Omental fat pad (tissue), 3 donors: ENCODE measurements at regions not wholly inside any gene's neighbourhood (a gene's known extent, or its start where the extent isn't known, plus 50 kb on each side); places are given as distances from the start of the nearest gene placed in this dataset.

Source experiments
- ATAC-seq: fragments of 150-250 bp; one replicate; pipeline ENCODE4 v1.9.1; 2016; ENCODE audit warnings: mild to moderate bottlenecking, moderate library complexity; ENCODE audit not compliant: low FRiP score
- DNase-seq: peaks from one replicate; pipeline ENCODE4 v3.0.0-alpha.2; 2019; ENCODE audit warnings: low spot score
- TF ChIP-seq, protein P1 (sequence below), 3 donors: fragments of 450-650 bp; IDR thresholded peaks; one replicate each; pipeline ENCODE4 v1.5.1; 2016 to 2017; ENCODE audit warnings: antibody characterized with exemption in 3 of 3, mild to moderate bottlenecking in 3 of 3, moderate library complexity in 2 of 3

- ATAC-seq (no peak), DNase-seq (no peak)
- TF ChIP-seq, protein P1, sequence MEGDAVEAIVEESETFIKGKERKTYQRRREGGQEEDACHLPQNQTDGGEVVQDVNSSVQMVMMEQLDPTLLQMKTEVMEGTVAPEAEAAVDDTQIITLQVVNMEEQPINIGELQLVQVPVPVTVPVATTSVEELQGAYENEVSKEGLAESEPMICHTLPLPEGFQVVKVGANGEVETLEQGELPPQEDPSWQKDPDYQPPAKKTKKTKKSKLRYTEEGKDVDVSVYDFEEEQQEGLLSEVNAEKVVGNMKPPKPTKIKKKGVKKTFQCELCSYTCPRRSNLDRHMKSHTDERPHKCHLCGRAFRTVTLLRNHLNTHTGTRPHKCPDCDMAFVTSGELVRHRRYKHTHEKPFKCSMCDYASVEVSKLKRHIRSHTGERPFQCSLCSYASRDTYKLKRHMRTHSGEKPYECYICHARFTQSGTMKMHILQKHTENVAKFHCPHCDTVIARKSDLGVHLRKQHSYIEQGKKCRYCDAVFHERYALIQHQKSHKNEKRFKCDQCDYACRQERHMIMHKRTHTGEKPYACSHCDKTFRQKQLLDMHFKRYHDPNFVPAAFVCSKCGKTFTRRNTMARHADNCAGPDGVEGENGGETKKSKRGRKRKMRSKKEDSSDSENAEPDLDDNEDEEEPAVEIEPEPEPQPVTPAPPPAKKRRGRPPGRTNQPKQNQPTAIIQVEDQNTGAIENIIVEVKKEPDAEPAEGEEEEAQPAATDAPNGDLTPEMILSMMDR (IDR thresholded peaks at IDR 0.05), result no peak
Measured at GRCh38 chr16:86117756-86118155, 218.8 kb downstream of the IRF8 start.

DNA sequence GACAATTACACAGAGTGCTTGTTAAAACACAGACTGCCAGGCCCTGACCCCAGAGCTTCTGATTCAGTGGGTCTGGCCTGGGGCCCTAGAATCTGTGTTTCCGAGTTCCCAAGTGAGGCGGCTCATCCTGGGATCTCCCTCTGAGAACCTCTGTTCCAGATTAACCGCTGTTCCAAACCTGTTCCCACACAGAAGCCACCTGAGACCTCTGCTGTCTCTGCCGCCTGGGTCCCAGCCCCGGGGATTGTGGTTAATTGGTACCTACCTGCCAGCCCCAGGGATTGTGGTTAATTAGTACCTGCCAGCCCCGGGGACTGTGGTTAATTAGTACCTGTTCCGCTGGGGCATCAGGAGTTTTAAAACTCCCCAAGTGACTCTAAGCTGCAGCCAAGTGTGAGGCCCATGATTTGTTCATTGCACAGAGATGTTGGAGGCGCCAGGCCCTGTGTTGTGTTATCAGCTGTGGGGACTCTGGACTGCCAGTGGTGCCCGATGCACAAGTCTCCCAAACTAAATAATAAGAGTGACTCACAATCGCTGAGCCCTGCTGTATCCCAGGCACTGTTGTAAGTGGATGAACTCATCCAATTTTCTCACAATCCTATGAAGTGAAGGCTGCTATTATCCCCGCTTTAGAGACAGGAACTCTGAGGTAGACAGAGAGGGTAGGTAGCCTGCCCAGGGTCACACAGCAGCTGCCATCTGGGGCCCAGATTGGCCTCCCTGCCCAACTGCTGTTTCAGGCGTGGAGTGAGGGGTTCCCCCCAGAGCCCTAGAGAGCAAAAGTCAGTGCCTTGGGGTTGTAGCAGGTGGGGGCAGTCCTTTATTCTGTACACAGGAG is 219.7 kb downstream of the IRF8 start:
- TF ChIP-seq, protein P1 (IDR thresholded peaks at IDR 0.05), result no peak
- ATAC-seq, result no peak
- DNase-seq, result no peak

DNA sequence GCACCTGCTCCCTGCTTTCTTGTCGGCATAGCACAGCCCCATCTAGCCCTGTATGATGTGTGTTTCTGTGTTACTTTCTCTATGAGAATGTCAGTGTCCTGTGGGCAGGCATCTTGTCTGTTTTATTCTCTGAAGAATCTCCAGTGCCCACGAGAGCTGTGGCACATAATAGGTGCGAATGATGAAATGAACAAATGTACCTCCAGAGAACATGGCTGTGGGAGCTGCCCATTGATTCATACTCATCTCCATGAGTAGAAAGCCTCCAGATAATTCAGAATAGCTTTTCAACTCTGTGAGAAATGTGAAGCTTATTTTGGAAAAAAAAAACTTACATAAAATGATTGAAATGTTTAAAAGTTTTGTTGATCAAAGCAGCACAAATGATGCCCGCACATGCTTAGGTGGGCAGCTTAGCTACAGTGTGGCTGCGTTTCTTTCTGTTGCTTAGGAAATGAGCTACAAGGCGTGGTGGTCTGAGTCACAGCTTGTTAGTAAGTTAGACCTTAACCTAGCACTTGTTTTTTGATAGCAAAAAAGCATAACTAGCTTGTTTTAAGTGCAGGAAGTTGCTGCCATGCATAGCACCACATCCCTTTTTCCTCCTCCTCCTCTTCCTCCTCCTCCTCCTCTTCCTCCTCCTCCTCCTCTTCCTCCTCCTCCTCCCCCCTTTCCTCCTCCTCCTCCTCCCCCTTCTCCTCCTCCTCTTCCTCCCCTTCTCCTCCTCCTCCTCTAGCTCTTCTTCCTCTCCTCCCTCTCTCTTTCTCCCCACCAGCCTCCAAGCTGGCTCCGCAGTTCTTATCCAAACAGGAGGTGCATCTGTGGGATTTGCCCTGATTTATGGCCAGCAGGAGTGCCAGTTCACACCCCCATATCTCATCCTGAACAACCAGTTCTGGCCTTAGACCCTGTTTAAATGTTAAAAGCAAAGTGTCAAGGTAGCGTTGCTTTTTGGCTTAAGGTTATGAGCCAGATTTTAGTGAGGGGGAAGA is 221.5 kb downstream of the IRF8 start:
- no peak for DNase-seq
- TF ChIP-seq, protein P1 (IDR thresholded peaks at IDR 0.05), result no peak
- peak; percentile 64 for ATAC-seq

DNA sequence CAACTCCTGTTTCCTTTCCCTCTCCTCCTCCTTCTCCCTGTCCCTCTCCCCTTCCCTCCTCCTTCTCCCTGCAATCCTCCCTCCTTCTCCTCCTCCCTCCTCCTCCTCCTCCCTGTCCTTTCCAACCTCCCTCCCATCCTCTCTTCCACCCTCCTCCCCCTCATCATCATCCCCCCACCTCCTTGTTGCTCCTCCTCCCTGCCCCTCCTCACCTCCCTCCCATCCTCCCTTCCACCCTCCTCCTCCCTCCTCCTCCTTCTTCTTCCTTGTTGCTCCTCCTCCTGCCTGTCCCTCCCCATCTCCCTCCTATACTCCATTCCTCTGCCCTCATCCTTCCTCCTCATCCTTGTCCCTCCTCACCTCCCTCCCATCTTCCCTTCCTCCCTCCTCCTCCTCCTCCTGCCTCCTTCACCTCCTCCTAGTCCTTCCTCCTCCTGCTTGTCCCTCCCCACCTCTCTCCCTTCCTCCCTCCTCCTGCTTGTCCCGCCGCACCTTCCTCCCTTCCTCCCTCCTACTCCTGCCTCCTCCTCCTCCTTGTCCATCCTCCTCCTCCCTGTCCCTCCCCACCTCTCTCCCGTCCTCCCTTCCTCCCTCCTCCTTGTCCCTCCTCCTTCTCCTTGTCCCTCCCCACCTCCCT is 222.5 kb downstream of the IRF8 start:
- ATAC-seq, result no peak
- TF ChIP-seq, protein P1 (IDR thresholded peaks at IDR 0.05), result no peak
- no peak for DNase-seq

- ATAC-seq (no peak), DNase-seq (no peak)
- TF ChIP-seq, protein P1 (IDR thresholded peaks at IDR 0.05), result no peak
Measured at GRCh38 chr16:86122681-86123342, 223.8 kb downstream of the IRF8 start.

- no peak for DNase-seq
- ATAC-seq, result no peak
- TF ChIP-seq, protein P1 (IDR thresholded peaks at IDR 0.05), result no peak
Measured at GRCh38 chr16:86124321-86124720, 225.4 kb downstream of the IRF8 start.
